ENCODE measurements at regions not wholly inside any gene's neighbourhood (a gene's known extent, or its start where the extent isn't known, plus 50 kb on each side); places are given as distances from the start of the nearest gene placed in this dataset.

DNA sequence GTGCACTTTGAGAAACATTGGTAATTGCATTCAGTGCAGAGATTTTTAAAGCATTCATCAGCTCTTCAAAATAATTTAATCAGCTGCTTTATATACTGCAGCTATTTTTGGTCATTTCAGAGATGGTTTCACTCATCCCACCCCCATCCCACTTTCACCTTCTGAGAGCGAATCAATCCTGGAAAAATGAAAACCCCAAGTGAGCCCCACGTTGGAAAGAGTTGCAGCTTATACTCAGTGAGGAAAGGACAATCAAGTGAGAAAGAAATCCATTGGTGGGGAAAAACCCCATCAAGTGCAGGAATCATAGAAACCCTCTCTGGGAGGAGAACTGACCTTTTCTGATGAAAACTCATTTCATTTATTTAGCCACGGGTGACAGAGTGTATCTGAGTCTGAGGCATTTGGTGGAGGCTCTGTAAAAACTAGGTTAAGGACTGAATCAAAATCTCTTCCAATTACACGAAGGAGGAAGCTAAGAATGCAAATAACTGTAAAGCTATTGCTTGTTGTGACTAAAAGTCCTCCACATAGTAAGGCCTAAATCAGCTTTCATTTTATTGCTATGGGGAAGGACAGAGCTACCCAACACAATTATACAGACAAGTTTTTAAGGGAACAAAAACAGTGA lies 240.4 kb upstream of the PGRMC2 start:
- DNase-seq (ENCODE audit: low spot score), result no peak

DNA sequence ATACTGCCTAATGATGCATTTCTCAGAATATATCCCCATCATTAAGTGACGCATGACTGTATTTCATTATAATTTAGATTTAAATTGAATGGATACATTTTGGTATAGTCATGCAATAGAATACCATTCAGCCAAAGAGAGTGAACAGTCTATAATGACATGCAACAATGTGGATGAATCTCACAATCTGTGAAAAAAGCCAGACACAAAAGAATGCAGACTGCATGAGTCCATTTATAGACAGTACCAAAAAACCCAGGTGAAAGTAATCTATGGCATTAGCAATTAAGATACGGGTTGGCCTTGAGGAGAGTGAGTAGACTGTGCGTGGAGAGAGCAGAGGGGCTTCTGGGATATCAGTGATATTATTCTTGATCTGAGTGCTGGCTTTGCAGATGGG lies 239.7 kb upstream of the PGRMC2 start:
- no peak for DNase-seq (ENCODE audit: low spot score)

DNA sequence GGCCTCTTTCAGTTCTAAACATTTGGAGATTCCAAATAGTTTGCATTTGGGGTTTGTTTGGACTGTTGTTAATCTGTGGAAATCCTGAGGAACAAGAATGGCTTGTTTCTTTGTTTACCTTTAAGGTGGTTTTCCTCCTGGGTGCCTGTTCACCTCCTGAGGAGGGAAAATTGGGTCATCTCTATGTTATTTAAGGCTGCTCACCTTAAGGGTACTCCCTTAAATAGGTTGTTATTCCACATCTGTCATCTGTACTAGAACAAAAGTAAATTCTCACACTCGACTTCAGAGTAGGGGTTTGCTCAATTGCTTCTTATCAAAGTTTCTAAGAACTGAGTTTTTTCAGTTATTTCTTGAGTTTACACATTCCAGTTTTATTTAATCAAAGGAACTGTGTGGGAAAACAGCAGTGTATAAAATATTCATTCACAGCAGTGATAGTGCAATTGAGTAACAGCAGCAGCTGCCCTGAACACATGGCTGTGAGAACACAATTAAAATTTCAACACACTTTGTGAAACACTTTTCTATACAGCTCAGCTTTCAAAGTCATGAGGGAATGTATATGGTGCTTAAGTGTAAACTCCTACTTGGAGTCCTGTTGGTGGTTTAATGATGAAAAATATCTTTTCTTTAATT lies 238.5 kb upstream of the PGRMC2 start:
- DNase-seq (ENCODE audit: low spot score), result no peak

DNA sequence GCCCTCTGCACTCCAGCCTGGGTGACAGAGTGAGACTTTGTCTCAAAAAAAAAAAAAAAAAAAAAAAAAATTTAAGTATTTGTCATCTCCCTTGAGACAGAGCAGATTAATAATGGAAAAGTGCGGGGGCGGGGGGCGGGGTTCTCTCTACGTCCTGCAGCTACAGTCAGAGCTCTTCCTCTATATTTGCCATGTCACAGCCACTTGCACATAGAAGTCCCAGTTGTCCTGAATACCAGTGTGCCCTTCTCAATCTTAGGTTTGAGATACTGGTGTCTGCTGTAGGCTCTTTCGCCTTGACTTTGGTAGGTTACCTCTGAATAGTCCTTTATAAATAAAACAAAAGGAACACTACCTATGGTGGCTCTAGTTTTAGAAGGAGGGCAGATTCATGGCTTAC lies 237.8 kb upstream of the PGRMC2 start:
- DNase-seq (ENCODE audit: low spot score), result no peak

DNA sequence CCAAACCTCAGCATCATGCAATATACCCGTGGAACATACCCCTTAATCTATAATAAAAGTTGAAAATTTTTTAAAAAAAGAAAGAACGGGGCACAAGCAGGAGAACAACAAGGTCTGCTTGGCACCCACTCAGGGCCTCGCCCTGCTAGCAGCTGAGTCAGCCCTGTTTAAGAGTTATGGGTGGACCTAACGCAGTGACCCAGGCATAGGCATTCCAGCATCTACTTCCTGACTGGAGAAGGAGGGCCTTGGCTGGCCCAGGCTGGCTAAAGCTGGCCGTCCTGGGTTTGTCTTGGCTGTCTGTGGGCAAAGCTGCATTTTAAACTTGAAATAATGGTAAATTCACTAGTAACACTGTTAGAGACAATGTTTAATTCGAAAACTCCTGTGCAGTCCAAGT lies 236.7 kb upstream of the PGRMC2 start:
- DNase-seq (ENCODE audit: low spot score), result peak; percentile 8

DNA sequence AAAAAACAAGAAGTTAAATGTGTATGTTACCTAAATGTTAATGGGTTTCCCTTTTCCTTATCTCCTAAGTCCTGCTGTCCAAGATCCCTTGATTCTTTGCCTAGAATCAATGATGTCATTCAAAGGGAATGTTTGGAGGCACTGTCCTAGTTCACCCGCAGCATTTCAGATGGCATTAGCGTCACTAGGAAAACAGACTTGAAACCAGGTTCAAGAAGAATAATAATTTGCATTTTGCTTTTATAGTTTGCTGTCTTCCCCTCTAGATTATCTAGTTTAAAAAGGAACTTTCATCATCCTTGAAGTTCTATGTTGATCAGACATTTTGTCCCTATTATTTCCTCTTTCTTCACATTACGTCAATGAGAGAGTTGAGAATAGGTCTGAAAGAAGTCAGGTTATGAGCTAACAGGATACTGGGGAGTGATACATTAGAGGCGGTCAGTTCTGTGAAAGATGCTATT lies 234.1 kb upstream of the PGRMC2 start:
- no peak for DNase-seq (ENCODE audit: low spot score)

DNA sequence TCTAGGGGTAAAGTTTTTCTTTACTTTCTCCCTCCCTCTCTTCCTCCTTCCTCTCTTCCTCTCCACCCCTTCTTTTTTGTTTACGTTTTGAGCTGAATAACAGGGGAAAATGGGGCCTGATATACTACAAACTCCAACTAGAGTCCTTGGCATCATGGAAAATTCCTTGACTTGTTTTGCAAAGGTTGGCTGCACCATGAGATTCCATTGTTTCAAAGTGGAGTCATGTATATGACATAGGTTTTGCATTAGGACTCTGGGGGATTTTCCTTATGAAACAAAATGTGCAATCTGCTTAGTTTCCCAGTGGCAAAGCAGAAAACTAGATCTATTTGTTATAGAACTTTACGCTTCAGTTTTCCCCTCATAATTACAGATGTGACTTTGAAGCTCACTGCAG lies 233.5 kb upstream of the PGRMC2 start:
- no peak for DNase-seq (ENCODE audit: low spot score)

DNA sequence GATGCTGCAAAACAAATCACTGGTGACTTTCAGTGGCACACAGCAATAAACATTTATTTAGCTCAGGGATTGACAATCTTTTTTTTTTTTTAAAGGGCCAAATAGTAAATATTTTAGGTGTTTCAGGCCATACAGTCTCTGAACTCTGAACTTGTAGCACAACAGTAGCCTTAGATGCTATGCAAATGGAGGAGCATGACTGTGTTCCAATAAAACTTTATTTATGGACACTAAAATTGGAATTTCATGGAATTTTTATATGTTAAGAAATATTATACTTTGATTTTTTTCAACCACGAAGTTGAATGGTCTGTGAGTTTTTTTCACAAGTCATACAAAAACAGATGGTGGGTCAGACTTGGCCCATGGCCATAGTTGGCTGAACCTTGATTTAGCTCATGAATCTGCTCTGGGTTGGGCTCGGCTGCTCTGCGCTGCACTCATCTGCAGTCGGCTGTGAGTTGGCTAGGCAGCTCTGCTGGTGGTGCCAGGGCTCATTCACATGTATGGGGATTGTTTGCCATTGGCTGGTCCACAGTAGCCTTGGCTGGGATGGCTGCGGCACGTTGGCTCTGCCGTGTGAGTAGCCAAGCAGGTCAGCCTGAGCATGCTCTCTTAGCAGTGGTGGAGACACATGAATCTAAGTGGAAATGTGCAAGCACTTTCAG lies 231.7 kb upstream of the PGRMC2 start:
- no peak for DNase-seq (ENCODE audit: low spot score)

DNA sequence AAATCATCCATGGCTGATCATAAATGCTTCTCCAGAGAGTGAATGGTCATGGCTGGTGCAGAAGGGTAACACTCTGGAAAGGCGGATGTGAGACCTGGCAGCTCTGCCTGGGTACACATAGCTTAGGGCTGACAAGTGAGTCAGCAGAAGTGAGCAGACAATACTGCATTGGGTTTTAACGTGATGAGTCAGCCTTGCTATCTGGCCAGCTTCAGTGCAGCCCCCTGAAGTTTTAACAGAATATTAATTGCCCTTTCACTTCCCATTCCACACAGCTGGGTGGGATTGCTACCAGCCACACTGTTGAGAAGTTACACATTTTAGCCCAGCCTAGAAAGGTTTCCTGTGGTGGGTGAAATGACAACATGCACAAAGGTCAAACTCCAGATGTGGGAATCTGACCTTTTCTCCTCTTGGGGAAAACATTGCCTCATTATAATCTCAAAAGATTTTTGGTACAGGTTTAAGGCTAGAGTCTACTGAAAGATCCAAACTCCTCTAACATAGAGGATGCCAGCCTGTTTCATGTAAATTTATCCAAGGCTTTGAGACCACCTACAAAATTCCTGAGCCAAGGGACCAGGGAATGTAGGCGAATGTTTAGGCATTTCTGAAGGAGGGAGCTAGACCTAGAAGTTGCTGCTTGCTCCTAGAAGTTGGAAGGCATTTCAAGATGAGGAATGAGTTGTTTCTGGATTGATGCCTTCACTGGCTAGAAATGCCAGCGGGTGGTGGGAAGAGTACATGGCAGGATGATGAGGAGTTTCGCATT lies 230.3 kb upstream of the PGRMC2 start:
- peak; percentile 75 for DNase-seq (ENCODE audit: low spot score)

DNA sequence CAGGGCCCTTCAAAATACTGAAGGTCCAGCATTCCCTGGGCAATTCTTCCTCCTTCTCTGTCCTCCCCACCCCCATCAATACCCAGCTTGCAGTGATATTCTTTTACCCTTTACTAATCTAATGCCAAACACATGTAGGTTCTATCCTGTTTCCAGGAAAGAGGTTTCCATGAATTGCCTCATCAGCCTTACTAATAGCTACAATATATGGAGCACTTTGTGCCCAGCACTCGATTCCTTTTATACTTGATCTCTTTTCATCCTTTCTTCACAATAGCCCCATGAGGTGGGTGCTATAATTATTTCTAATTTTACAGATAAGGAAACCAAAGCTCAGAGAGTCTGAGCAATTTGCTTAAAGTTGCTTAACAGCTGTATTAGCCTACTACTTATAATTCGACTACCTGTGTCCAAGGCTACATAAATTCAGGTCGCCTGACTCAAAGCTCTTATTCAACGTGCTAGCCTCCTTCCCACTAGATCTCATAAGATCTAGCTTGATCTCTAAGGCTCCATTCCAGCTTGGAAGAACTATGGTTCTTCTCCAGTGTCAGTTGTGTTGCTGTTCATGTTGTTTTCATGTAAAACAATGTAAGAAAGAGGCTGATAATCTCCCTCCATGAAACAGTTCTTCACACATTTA lies 229.6 kb upstream of the PGRMC2 start:
- DNase-seq (ENCODE audit: low spot score), result no peak

DNA sequence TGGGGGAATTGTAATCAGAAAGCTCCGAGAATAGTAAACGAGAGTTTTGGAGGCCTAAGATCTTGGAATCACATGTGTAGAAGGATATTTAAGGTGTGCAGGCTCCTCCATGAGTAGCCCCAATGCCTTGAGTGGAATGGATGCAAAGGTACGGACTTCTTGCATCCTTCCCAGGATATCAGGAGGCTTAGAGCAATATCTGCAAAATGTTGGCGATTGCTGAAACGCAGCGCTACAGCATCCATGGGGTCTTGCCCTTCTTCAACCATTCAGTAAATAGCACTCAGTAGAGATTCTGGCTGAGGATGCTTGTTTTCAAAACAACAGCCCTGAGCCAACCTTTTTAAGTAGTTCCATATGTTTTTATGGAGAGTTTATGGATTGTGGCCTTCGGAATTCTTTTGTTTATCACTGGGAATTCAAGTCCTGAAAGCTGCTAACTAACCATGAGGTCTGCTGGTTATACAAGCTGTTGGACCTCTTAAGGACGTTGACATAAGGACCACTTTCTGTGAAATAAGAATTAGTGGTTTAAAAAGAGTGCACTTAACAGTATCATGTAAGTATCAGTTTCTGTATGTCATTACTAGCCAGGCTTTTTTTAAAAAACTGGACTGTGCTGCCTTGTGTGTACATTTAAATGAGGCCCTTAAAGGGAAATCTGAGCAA lies 228.8 kb upstream of the PGRMC2 start:
- DNase-seq (ENCODE audit: low spot score), result no peak

DNA sequence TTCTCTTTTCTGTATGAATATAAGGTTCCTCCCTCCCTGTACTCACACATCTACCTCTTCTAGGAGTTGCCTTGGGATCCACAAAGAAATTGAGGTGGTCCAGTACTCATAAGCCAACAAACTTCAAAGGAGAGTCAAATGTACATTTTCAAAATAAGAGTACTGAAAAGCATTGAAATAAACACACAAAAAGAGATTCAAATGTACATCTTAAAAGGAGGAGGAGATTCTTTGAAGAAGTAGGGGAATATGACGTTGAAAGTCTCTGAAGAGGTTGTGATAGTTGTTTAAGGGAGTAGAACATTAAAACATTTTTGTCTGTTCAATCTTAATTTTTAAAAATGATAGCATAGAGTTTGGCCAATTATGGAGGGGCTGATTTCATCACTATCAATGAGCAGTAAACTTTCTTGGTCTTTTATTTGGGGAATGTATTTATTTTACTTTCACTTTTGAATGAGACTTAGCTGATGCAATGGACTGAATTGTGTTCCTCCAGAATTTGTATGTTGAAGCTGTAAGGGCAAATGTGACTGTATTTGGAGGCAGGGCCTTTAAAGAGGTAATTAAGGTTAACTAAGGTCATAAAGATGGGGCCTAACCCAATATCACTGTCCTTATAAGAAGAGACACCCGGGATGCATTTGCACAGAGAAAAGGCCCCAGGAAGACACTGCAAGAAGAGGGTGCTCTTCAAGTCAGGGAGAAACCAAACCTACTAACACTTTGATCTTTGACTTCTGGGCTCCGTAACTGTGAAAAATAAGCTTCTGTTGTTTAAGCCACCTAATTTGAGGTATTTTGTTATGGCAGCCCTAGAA lies 226.3 kb upstream of the PGRMC2 start:
- DNase-seq (ENCODE audit: low spot score), result peak; percentile 32

DNA sequence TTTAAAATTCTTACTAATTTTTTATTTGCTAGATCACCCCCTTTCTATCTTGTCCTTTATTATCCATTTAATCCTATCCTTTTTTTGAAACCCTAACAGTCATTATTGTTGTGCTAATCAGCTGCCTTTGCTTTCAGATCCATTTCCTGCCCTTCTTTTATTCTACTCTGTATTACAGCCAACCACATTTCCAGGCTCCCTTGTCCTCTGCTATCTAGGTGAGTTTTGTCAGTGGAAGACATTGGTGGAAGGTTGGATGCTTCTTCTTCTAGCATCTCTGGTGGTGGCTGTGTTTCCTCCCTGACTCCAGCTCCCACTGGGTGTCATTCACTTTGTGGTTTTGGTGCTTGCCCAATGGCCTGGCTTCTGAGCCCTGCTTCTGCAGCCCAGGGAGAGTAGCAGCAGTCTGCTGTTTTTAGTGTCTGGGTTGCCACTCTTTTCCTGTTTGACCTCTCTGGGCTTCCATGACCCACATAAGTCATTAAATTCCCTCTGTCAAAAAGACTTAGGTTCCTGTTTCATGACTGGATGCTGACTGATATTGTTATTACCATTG lies 225.2 kb upstream of the PGRMC2 start:
- DNase-seq (ENCODE audit: low spot score), result no peak

DNA sequence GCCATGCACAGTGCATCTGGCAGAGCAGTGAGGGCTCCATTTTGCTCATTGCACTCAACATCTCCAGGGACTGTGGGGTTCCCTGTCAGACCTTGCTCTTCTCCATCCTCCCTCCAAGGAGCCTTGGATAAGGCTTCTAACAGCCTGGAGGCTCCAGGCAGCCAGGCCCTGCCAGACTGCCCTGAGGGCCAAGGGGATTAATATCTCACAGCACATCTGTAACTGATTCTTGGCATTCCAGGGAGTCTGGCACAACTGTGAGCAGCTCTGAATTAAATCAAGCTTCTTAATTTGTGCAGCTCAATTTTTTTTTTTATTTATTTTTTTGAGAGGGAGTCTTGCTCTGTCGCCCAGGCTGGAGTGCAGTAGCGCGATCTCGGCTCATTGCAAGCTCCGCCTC lies 224.5 kb upstream of the PGRMC2 start:
- no peak for DNase-seq (ENCODE audit: low spot score)

DNA sequence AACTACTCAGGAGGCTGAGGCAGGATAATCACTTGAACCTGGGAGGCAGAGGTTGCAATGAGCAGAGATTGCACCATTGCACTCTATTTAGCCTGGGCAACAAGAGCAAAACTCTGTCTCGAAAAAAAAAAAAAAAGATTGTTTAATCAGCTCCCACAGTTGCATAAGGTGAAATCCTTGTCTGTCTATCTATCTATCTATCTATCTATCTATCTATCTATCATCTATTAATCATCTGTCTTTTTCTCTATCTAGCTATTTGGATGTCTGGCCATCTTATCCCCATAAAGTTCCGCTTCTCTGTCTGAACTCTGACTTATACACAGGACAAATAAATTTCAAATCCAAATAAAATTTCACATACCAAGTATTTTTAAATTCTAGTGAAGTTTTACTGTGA lies 223.2 kb upstream of the PGRMC2 start:
- DNase-seq (ENCODE audit: low spot score), result no peak

DNA sequence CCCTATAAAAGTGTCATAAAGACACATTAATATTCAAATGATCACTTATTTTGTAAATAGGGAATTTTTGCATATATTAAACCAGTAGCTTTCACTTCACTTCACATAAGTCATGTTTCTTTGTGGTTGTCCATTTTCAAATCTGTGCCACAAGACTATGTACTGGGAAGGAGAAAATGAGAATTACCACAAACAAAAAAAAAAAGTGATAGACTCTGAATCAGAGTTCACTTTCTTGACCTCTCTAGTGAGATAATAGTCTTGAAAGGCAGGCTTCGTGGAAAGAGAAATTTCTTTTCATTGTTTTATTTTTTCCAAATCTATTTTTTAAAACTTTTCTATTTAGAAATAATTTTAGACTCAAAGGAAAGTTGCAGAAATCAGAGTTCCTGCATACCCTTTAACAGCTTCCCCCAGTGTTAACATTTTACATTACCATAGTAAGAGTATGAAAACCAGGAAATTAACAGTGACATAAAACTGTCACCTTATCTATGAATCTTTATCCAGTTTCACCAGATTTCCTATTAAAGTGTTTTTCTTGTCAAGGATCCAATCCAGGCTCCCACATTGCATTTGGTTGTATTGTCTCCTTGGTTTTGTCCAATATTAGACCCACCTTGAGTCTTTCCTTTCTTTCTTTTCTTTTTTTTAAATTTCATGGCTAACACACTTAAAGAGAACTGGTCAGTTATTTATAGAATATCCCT lies 215.4 kb upstream of the PGRMC2 start:
- no peak for DNase-seq (ENCODE audit: low spot score)

DNA sequence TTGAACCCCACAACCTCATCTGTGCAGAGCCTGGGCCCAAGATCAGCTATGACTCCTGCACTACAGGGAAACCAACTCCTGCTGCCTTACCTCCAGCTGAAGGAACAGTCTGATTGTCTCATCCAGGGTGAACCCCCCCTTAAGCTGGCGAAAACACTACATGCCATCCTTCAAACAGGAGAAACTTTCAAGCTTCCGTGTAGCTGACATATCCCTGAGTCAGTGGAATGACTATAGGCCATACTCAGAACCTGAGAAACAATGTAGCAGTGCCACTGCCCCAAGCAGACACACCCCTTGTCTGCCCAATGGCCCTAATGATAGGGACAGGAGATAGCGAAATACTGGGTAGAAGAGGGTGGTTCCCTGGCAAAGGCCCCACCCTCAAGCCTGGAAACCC lies 213.6 kb upstream of the PGRMC2 start:
- no peak for DNase-seq (ENCODE audit: low spot score)

DNA sequence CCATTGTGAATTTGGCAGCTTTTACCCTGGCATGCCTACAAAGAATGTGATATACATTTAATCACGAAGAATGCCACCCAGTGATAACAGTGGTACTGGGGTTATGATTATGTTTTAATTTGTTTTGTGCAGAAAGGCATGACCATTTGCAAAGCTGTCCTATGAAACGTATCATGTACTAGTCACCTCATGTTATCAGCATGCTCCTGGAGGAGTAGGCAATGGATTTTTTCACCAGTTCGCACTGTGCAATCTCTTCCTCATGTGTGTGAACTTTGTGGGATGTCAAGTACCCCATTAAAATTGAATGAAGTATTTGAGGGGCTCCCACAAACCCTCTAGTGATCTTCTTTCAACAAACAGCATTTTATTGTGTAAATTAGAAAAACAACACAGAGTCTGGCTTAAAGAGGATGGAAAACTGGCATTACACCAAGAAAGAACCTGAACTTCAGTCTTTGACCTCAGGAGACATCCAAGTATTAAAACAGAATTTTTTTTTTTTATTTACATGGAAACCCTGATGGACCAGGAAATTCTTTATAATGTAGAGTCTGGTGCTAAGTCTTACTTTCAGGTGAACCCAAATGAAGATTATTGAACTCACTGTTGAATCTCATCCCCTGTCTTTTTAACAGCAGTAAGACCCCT lies 200.6 kb upstream of the PGRMC2 start:
- no peak for DNase-seq (ENCODE audit: low spot score)

DNA sequence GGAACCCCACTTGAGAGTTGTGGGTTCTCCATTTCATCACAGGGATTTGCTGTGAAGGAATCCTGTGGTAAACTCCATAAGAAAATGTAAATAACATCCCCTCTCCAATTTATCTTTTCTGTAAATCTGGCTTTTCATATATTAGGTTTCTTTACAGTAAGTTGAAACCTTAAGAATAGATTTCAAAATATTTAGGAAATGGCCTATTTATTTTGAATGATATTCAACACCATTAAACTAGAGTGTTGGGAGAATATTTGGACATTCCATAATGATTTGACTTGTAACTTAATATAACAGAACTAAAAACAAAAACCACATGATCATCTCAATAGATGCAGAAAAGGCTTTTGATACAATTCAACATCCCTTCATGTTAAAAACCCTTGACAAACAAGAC lies 197.3 kb upstream of the PGRMC2 start:
- DNase-seq (ENCODE audit: low spot score), result no peak
